Activated CD4-positive, CD25-positive, alpha-beta regulatory T cell (primary cell): ENCODE measurements at regions not wholly inside any gene's neighbourhood (a gene's known extent, or its start where the extent isn't known, plus 50 kb on each side); places are given as distances from the start of the nearest gene placed in this dataset.

ENCODE experiments used
- DNase-seq, 4 experiments: peaks; one replicate each; lab custom pipeline; 2025; lab: John Stamatoyannopoulos, UW

DNA sequence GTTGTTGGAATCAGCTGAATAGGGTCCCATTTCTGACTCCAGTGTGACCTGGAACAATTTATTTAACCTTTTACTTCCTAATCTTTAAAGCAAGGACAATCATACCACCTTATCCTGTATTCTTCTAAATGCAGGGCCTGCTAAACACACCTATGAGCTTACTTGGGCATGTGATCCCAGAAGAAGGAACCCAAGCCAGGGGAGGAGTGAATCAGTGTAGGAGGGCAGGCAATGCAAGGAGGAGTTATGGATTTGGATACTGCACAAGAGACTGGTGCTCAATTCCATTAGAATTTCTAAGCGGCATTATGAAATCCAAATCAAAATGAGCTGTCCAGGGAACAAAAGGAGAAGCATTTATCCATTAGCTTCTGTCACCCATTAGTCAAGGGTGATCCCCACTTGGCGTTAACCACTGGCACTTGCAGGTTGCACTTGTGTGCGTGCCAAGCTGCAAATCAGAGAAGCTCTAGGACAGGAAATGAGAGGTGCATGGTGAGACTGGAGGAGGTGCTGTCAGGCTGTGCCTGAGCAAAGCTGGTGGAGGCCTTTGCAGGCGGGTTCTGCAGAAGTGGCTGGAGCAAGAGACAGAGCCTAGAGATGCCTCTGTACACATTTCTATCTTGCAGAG is 297.2 kb upstream of the PLXNA2 start:
- DNase-seq: no peak

DNA sequence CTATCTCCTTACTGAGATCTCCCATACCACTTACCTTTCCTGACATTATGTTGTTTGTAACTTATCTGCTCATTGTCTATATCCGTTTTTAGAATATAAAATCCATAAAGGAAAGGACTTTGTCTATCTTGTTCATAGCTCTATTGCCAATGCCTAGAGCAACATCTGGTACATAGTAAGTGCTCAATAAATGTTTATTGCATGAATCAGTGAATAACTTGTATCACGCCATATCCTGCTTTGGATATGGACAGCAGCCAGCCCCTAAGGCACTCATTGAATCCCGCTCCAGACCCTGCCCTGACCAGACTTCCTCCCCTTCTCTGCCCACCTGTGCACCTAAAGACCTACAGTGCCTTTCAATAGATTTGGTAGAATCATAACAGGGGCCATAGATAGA is 298.1 kb upstream of the PLXNA2 start:
- DNase-seq: no peak

- DNase-seq: no peak
Measured at GRCh38 chr1:208544053-208544452, 299.9 kb upstream of the PLXNA2 start.

GRCh38 chr1:208544794-208545193 is 300.6 kb upstream of the PLXNA2 start:
- DNase-seq: no peak

DNA sequence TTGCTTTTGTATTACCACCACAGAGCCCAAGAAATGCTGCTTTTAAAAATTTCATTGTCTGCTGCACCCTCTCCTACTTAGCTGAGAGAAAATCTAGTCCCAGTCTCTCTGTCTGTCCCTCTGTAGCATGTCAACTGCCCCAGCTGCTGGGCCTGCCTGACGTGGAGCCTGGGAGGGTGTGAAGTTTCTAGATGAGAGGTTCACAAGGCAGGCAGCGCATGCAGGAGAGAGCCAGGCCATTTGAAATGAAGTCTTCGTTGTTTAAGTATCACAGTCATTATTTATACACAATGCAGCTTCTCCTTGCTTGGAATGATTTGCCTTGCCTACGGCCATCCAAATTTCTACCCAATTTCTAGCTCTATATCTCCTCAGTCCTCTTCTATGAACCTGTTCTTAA is 306.8 kb upstream of the PLXNA2 start:
- DNase-seq: no peak

- no peak for DNase-seq
Measured at GRCh38 chr1:208551633-208552320, 307.6 kb upstream of the PLXNA2 start.

DNA sequence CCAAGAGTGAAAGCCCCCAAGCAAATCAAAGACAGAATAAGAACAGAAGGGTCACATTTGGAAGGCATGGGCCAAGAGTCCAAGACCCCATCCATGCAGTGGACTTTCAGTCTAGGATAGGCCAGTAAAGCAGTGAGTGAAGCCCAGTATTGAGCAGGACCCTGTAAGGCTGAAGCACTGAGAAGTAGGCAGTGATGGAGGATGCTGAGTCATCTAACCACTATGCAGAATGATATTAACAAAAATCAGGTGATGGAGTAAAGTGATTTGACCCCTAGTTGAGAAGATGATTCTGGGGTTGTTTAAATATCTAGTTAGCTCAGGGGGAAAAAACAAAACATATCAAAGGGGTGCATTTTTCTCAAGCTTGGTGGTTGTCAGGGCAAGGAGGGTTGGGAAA is 308.7 kb upstream of the PLXNA2 start:
- DNase-seq: no peak

- DNase-seq: no peak
Measured at GRCh38 chr1:208556461-208556860, 312.3 kb upstream of the PLXNA2 start.

DNA sequence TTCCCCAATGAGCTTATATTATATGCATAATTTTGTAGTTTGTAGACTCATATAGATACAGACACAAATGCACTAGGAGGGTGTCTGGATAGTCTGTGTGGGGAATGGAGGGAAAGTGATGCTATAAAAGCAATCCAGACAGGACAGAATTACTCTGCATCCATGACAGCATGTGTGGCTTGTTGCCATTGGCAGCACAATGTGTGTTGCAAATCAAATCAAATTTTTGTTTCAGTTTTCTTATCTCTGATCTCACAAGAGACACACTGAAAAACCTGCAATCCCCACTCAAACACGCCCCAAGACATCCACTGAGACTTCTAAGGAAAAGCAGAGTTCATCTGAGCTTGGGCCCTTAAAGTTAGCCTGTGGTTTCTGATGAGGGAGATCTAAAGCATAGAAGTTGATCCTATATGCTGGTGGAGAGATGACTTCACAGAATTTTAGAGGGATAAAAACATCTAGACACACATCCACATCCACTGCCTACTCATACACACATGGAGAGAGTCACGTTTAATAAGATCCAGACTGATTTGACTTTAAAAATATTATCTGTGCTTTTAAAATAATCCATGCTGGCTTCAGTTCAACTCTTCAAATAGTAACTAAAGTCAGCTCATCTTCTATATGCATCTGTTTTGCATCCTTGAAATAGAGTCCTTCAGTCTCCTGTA is 313.0 kb upstream of the PLXNA2 start:
- no peak for DNase-seq

DNA sequence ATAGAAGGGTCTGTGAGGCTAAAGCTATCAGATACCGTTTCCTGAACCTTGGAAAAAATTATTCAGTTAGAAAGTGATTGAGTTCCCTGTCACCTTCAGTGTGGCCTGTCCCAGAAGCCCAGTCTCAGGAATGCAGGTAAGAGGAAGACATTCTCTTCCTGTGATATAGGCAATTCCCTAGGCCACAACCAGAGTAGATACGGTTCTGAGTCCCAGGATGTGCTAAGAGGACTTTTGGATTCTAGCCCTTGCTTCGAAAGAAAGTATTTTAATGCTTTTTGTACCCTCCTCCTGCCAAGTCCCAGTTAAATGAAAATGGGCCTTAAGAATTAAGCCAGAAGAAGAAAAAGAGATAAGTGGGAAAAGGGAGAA is 313.5 kb upstream of the PLXNA2 start:
- DNase-seq: no peak

GRCh38 chr1:208559597-208560329 is 315.6 kb upstream of the PLXNA2 start:
- no peak for DNase-seq

GRCh38 chr1:208562151-208562960 is 318.2 kb upstream of the PLXNA2 start:
- DNase-seq: no peak

DNA sequence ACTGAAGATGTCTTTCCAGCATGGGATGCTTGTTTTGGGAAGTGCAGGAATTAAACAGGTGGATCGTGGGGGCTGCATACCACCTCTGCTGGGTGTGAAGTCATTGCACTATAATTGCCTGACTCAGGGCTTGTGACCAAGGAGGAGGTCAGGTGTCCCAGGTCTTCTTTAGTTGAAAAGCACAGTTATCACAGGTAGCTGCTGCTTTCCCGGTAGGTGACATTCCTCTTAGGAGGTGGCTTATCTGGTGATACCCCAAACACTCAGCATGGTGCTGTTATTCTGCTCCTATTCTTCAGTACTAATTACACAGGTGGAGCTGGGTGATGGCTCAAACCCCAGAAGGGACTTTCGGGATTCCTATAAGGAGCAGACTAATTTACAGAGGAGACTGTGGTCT is 320.3 kb upstream of the PLXNA2 start:
- no peak for DNase-seq

DNA sequence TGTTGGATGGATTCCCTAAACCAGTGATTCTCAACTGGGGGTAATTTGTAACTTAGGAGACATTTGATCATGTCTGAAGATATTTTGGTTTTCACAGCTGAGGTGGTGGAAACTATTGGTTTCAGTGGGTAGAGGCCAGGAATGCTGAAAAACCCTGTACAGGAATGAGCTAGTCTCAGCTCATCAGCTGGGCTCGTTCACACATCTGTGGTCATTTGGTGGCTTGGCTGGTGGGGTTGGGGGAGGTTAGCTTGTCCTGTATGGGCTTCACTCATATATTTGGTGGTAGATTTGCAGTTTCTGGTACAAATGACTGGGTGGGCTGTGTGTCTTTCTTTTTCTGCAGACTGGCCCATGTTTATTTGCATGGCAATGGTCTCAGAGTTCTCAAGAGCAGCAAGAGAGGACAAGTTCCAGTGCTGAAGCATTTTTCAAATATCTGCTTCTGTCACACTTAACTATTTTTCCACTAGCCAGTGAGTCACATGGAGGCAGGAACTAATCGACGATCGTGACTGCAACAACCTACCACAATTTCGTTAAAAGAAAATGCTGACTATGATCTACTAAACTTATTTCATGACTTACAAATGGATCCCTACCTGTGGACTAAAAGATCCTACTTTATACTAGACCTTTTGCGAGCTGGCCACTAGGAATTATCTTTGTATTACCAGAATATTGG is 321.7 kb upstream of the PLXNA2 start:
- DNase-seq: no peak

DNA sequence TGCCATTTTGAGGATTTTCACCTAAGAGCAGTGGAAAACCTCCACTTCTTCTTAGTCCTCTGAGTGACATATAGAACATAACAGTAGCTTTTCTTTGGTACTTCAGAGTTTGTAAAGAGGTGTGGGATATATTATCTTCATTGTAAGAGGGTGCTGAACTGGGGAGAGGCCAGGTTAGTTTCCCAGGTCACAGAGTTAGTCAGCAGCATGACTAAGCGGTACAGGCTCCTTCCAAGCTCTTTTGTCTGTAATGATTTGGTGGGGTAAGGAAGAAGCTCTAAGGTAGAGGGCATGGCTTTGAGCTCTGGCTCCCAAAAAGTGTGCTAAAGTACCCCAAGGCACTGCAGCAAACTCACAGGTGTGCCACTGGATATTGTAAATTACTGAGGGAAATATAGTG is 325.0 kb upstream of the PLXNA2 start:
- DNase-seq: no peak

- DNase-seq: no peak
Measured at GRCh38 chr1:208570362-208570761, 326.2 kb upstream of the PLXNA2 start.

GRCh38 chr1:208576425-208576824 is 332.2 kb upstream of the PLXNA2 start:
- DNase-seq: no peak

DNA sequence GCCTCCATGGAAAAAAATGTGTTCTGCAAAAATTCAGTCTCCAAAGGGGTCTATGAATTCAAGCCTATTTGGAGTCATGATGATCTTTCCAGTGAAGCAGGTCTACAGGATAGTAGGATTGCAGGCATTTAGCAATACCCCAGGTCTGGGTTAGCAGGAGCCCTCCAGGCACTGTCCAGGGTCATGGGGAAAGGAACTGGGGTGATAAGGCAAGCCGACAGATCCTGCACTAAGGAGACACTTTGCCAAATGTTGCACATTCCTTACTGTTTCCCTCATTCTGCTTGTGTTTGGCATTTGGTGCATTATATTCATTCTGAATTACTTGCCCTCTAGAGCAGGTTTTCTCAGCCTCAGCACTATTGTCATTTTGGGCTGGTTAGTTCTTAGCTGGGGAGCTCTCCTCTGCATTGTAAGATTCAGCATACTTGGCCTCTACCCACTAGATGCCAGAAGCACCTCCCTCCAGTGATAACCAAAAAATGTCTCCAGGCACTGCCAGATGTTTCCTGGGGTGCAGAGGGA is 333.3 kb upstream of the PLXNA2 start:
- DNase-seq: no peak

GRCh38 chr1:208581209-208581608 is 337.0 kb upstream of the PLXNA2 start:
- no peak for DNase-seq

DNA sequence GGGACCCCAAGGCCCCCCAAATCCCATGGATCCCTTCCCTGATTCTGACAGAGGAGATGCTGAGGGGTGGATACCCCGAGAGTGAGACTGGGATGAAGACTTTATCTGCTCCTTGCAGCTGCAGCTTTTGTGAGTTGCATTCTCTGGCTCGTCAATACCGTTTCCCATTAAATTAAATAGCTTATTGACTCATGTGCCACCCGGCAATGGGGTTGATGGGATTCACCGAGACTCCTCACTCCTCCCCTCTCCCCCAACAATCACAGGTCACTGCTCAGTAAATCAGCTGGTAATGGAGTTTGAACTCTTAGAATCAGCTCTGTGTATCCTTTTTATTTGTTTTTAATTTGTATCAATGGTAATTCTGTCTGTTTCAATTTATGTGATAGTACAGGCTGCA is 337.5 kb upstream of the PLXNA2 start:
- DNase-seq: no peak

- DNase-seq: no peak
Measured at GRCh38 chr1:208584167-208584755, 340.1 kb upstream of the PLXNA2 start.
